H1 (cell line): ENCODE measurements at regions not wholly inside any gene's neighbourhood (a gene's known extent, or its start where the extent isn't known, plus 50 kb on each side); places are given as distances from the start of the nearest gene placed in this dataset.

Experiments
- JUN ChIP-seq: IDR thresholded peaks from 2 replicates; pipeline ENCODE4 v1.6.1; 2011; ENCODE audit warnings: low read depth, mild to moderate bottlenecking, improper control_type of control experiment, low read length
- POLR2A ChIP-seq, 2 experiments: IDR thresholded peaks; 1 replicate in 1 of 2; 2 replicates in 1 of 2; pipeline ENCODE4 v1.6.1; 2011; ENCODE audit warnings: low read depth in 2 of 2, low read length in 2 of 2, mild to moderate bottlenecking in 2 of 2; ENCODE audit errors: control extremely low read depth in 1 of 2
- SIN3A ChIP-seq, 2 experiments: IDR thresholded peaks in 1 of 2; conservative IDR thresholded peaks in 1 of 2; 2 replicates each; pipeline ENCODE4 v1.6.1; 2011 to 2012; ENCODE audit warnings: low read length in 2 of 2, improper control_type of control experiment in 1 of 2, low read depth in 1 of 2, mild to moderate bottlenecking in 1 of 2
- SIRT6 ChIP-seq: IDR thresholded peaks from one replicate; pipeline ENCODE4 v1.7.1; 2012; ENCODE audit warnings: low read length, inconsistent platforms
- TF ChIP-seq, protein P1 (sequence below): IDR thresholded peaks from 2 replicates; pipeline ENCODE4 v1.6.1; 2011; ENCODE audit warnings: low read depth, mild to moderate bottlenecking, low read length; ENCODE audit not compliant: insufficient read depth

DNA sequence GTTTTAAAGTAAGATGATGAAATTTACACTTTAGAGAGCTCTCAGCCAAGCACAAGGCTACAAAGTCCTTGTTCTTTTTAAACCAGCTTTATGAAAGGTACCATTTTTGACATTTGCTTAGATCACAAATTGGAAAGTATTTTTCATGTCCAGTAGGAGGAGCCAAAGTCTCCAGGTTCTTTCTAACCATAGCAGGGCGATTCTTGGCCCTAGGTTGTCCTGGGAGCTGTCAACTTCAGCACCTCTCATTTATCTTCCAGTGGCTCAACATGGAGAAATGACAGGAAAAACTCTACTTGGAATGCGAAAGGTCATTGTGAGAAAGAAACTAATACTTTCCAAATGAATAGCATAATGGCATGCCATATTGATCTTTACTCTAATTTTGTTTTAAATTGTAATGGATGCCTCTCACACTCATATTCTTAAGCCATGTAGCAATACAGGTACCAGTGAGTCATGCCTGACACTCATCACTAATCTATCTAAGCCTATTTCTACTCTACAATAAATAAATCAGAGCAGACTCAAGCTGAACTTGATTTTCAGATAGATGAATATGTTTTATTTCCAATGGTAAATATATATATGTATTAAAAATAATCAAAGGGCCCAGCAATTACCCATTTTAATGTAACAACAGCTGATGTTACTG, 919.1 kb upstream of the EEF2KMT start (continued):
- no peak for TF ChIP-seq POLR2A (IDR thresholded peaks at IDR 0.05; ENCODE audit: control extremely low read depth in 1 of 2, low read depth in 2 of 2, low read length in 2 of 2)
- peak; percentile 77 to 90; a peak in 2 of 4 replicates for TF ChIP-seq SIN3A (conservative IDR thresholded peaks at IDR 0.05 in 1 of 2, IDR thresholded peaks at IDR 0.05 in 1 of 2; ENCODE audit: low read depth in 1 of 2, low read length in 2 of 2)
- no peak for TF ChIP-seq SIRT6
- TF ChIP-seq, protein P1, sequence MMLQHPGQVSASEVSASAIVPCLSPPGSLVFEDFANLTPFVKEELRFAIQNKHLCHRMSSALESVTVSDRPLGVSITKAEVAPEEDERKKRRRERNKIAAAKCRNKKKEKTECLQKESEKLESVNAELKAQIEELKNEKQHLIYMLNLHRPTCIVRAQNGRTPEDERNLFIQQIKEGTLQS = no peak
- TF ChIP-seq JUN = no peak
